DMS 273 (cell line): ENCODE measurements at regions not wholly inside any gene's neighbourhood (a gene's known extent, or its start where the extent isn't known, plus 50 kb on each side); places are given as distances from the start of the nearest gene placed in this dataset.

ENCODE experiments used
- DNase-seq: peaks from one replicate; lab custom pipeline; 2025; ENCODE audit not compliant: unreplicated experiment; lab: John Stamatoyannopoulos, UW

DNA sequence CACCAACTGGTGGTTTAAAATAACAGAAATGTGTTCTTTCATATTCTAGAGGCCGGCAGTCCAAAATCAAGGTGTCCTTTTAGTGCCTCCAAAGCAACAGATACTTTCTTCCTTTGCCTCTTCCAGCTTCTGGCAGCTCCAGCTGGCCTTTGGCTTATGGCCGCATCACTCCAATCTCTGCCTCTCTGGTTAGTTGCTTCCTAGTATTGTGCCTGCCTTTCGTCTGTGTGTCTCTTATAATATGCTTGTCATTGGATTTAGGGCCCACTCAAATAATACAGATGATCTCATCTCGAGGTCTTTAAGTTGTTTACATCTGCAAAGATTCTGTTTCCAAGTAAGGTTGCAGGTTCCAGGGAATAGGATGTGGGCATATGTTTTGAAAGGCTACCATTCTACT is 855.2 kb upstream of the ID2 start:
- DNase-seq: no peak

DNA sequence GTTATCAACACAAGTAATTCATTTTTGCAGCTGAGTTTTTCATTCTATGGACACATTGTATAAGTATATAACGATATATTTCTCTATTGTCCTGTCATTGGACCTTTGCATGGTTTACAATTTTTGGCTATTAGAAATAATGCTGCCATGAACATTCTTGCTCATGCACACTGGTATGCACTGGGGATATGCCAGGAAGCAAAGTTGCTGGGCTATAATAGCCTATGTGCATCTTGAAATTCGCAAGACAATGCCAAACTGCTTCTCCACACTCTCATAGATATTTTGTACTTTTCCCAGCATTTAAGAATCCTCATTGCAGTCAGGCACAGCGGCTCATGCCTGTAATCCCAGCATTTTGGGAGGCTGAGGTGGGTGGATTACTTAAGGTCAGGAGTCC is 852.6 kb upstream of the ID2 start:
- no peak for DNase-seq

GRCh38 chr2:7830616-7831015 is 851.2 kb upstream of the ID2 start:
- no peak for DNase-seq

- DNase-seq: no peak
Observed at GRCh38 chr2:7835151-7835550, 846.7 kb upstream of the ID2 start.

DNA sequence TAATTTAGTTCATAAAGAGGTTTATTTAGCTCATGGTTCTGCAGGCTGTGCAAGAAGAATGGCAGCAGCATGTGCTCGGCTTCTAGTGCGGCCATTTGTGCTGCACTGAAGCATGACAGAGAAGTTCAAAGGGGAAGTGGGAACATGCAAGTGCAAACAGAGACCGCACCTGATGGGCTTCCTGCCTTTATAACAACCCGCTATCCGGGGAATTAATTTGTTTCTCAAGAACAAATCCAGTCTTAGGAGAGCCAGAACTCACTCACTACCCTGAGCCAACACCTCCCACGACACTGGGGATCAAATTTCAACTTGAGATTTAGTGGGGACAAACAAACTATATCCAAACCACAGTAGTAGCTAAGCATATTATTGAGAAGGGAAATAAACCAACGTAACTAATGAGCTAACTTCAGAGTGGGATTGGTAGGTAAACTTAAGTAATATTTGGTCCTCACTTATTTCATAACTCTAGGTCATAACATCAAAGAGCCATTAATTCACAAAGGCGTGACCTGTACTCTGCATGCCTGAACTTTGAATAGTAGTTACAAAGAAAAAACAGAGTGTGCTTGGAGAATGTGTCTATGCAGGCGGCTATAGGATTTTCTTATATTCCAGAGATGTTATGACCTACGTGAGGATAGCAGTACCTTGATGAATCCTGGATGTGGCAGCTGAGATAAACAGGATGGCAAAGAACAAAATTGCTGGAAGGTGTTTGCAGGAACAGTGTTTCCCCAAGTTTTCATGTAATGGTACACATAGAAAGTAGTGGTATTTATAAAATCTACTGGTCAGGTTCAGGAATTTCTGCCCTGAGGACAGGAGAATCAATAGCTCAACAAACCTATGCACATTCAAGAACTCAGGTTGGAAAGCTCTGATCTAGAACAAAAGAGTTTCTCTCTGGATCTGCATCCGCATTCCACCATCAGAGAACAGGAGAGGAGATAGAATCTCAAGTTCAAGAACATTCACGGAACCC is 845.9 kb upstream of the ID2 start:
- no peak for DNase-seq

DNA sequence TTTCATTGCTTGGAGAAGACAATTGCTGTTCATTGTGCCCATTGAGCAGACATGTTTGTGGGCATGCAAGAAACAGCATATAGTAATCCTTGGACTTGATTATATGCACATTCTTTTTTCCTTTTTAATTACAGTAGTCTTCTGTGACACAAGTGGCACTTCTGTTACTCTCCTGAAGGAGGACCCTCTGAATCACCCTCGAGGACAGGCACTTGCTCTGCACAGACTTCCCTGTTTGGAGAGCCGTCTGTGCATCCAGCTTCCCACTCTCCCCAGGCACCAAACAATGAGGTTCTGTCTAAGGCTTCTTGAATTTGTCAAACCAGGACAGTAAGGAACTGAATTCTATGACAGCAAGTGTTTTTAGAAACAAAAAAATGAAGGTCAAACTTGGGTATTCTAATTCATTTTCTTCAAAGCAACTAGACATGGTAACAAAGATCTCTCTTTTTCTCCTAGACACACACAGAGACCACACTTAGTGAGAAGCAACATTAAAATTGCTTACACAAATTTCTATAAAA is 844.6 kb upstream of the ID2 start:
- DNase-seq: no peak

- DNase-seq: no peak
Observed at GRCh38 chr2:7838669-7839068, 843.2 kb upstream of the ID2 start.

DNA sequence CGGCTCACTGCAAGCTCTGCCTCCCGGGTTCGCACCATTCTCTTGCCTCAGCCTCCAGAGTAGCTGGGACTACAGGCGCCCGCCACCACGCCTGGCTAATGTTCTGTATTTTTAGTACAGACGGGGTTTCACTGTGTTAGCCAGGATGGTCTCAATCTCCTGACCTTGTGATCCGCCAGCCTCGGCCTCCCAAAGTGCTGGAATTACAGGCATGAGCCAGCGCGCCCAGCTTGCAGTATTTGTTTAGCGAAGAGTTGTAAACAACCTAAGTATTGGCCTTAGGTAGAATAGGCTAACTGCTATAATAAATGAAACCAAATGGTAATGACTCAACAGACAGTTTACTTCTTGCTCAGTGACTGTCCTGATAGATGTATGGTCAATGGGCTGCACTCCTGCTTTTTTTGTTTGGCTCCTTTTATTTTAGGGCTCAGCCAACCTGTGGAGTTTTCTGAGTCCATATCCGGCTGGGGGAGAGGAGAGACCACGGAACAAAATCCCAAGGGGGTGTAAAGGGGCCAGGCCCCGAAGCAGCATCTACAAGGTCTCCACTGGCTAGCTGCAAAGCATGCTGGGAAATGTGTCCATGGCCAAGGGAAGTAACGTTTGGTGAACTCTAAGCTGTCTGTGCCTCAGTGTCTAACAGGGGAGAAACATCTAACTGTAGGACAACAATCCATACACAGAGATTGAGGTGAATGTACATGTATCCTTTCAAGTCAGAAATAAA is 841.0 kb upstream of the ID2 start:
- no peak for DNase-seq

GRCh38 chr2:7841751-7842150 is 840.1 kb upstream of the ID2 start:
- DNase-seq: no peak

DNA sequence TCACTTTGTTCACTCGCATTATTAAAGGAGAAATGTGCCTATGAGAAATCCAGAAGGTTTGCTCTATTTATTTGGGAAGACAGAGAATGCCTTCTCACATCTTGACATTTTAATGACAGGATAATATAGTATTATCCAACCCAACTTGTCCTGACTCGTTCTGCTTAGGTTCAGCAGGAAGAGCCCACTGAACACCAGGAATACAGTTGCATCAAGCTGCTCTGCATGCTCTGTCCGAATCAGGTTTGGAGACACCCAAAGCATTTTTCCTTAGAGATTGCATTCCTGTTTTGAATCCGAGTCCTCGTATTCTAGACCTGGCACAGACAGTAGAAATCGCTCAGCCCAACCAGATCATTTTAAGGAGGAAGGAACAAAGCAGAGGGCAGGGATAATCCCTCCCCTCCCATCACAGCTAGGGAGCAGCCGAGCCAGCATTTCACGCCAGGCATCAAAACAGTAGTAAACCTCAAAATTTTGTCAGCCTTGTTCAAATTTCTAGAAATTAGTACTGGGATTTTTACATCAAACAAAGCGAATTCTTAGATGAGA is 837.4 kb upstream of the ID2 start:
- no peak for DNase-seq

GRCh38 chr2:7845332-7845731 is 836.5 kb upstream of the ID2 start:
- DNase-seq: no peak

GRCh38 chr2:7846607-7847006 is 835.2 kb upstream of the ID2 start:
- DNase-seq: no peak

- no peak for DNase-seq
Observed at GRCh38 chr2:7847321-7847720, 834.5 kb upstream of the ID2 start.

DNA sequence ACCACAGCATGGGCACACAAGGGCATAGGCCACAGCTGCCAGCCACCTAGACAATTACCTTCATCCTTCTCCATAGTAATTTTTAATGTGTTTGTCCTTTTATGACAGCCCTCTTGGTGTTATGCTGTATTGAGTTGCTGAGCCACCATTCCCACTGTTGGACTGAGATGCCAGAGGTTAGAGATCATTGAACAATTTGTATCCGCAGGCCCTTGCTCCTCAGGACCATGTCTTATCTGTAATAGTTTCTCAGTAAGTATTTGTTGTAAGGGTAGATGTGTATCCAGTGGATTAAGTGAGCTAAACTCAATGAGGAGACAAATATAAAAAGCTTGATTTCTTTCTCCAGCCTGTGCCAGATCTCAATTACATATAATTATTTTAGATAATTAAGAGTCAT is 832.8 kb upstream of the ID2 start:
- DNase-seq: no peak

GRCh38 chr2:7849531-7849930 is 832.3 kb upstream of the ID2 start:
- no peak for DNase-seq

GRCh38 chr2:7852546-7852945 is 829.3 kb upstream of the ID2 start:
- no peak for DNase-seq

- no peak for DNase-seq
Observed at GRCh38 chr2:7857904-7858303, 824.0 kb upstream of the ID2 start.

DNA sequence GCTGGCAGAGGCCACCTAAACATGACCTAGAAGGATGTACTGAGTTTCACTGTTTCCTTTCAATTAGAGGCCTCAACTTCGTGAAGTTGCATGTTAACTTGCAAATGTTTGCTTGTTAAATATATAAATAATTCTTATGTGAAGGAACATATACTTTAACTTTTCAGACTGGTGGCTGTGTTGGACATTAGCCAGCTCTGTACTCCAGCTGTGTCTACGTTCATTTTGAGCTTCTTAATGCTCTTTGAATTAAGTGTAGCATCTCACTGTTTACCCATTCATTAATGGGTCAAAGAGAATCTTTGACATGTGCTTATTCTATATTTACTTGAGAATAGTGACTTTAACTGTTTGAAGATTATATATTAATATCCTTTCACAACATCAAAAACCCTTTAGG is 823.2 kb upstream of the ID2 start:
- DNase-seq: no peak

DNA sequence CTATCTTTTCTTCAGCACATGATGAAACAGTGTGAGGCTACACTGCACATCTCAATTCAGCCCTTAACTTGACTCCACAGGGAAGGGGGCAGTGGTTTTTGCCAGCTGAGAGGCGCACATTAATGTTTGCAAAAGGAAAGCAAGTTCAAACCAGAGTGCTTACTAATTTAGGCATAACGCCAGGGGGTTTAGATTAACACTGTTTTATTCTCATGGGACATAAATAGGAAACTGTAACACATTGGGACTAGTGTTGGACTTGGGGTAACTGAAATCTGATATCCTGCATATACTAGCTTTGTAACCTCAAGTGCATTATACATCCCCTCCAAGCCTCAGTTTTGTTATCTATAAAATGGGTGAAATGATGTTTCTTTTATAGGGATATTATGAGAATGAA is 821.2 kb upstream of the ID2 start:
- DNase-seq: peak; percentile 38

- no peak for DNase-seq
Observed at GRCh38 chr2:7861910-7862702, 819.8 kb upstream of the ID2 start.

DNA sequence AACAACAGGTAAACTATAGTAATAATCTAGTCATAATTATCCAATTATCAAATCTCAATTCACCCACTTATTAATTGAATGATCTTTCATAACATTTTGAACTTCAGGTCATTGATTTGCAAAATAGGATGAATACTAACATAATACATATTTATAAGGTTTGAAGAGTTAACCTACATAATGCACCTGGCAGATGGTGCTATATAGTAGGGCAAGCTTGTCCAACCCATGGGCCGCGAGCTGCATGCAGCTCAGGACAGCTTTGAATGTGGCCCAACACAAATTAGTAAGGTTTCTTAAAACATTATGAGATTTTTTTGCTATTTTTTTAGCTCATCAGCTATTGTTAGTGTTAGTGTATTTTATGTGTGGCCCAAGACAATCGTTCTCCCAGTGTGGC is 815.8 kb upstream of the ID2 start:
- DNase-seq: peak; percentile 28
